Lower leg skin (tissue), 4 donors: ENCODE measurements at regions not wholly inside any gene's neighbourhood (a gene's known extent, or its start where the extent isn't known, plus 50 kb on each side); places are given as distances from the start of the nearest gene placed in this dataset.
"Not testable (repeated sequence)": the region's sequence is repeated elsewhere in the genome, so short reads cannot be mapped to it uniquely, and the experiment has no call there.

ENCODE experiments used
- DNase-seq, 2 donors: peaks; one replicate each; pipeline ENCODE4 v3.0.0-alpha.2; 2019; ENCODE audit warnings: low spot score in 2 of 2
- H3K4me3 ChIP-seq: fragments of 200-600 bp; sonication (generic); 2 replicates; pipeline ENCODE4 v1.5.1; 2017; ENCODE audit warnings: mild to moderate bottlenecking, low read depth; ENCODE audit not compliant: poor library complexity, severe bottlenecking
- POLR2A ChIP-seq, 2 donors: fragments of 450-650 bp; IDR thresholded peaks; one replicate each; pipeline ENCODE4 v1.6.1; 2016 to 2017; ENCODE audit warnings: antibody characterized with exemption in 2 of 2, mild to moderate bottlenecking in 1 of 2, moderate library complexity in 1 of 2
- WGBS, 2 donors: methylation state at CpG; one replicate each; pipeline ENCODE4 v1.1.5; 2018; 5-methylcytosine and 5-hydroxymethylcytosine counted together
- intact Hi-C: fragments of 100-400 bp; cut with DNase I; formaldehyde crosslinking; loops from one replicate; pipeline ENCODE4 v1.15.0; 2023; ENCODE audit warnings: low total_unique reads
- TF ChIP-seq, protein P1 (sequence below), 3 donors: fragments of 450-650 bp; IDR thresholded peaks; one replicate each; pipeline ENCODE4 v1.5.1; 2016; ENCODE audit warnings: antibody characterized with exemption in 3 of 3, mild to moderate bottlenecking in 3 of 3, moderate library complexity in 2 of 3

DNA sequence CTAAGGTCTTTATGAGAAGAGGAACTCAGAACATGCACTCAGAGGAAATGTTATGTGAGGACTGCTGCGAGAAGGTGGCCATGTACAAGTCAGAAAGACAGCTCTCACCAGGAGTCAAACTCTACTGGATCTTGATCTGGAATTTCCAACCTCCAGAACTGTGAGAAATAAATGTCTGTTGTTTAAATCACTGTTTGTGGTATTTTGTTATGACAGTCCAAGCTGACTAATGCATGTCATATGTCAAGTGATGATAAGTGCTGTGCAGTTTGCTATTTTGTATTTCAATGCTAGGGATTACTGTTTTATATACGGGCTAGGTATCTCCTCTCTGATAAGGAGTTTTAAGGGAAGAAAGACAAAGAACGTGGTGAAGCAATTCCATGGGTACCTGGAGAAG, 162.3 kb downstream of the CPEB2 start:
- WGBS, 2 donors: 67 to 75% methylated on average over 3 of the region's 3 CpGs
- TF ChIP-seq POLR2A (IDR thresholded peaks at IDR 0.05): no peak
- TF ChIP-seq, protein P1, sequence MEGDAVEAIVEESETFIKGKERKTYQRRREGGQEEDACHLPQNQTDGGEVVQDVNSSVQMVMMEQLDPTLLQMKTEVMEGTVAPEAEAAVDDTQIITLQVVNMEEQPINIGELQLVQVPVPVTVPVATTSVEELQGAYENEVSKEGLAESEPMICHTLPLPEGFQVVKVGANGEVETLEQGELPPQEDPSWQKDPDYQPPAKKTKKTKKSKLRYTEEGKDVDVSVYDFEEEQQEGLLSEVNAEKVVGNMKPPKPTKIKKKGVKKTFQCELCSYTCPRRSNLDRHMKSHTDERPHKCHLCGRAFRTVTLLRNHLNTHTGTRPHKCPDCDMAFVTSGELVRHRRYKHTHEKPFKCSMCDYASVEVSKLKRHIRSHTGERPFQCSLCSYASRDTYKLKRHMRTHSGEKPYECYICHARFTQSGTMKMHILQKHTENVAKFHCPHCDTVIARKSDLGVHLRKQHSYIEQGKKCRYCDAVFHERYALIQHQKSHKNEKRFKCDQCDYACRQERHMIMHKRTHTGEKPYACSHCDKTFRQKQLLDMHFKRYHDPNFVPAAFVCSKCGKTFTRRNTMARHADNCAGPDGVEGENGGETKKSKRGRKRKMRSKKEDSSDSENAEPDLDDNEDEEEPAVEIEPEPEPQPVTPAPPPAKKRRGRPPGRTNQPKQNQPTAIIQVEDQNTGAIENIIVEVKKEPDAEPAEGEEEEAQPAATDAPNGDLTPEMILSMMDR (IDR thresholded peaks at IDR 0.05): no peak
- no peak overlapping the region for H3K4me3 ChIP-seq
- no peak for DNase-seq
- intact Hi-C loops: no loop called here

DNA sequence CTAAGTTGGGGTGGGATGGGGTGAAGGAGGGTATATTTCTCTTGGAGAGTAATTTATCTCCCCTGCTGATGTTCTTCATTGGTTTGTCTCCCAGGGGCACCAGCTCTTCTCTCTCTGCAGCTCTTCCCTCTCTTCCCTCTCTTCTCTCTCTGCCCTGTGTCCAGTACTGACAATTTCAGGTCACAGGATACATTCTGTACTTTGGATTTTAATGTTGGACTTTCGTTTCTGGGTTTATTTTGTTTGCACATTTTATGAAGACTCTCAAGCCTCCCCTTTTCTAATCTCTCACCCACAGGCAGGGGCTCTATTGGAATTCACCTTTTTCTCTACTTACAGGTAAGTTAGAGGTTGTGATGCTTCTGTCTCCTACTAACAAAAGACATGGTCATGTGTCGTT, 165.5 kb downstream of the CPEB2 start:
- intact Hi-C loops: no loop called here
- H3K4me3 ChIP-seq: no peak overlapping the region
- no peak for DNase-seq
- 57 to 73% methylated on average over 2 of the region's 2 CpGs for WGBS, 2 donors
- TF ChIP-seq, protein P1 (IDR thresholded peaks at IDR 0.05): no peak
- TF ChIP-seq POLR2A (IDR thresholded peaks at IDR 0.05): no peak

GRCh38 chr4:15168759-15169158, 166.5 kb downstream of the CPEB2 start:
- TF ChIP-seq, protein P1 (IDR thresholded peaks at IDR 0.05): no peak
- no peak for TF ChIP-seq POLR2A (IDR thresholded peaks at IDR 0.05)
- DNase-seq: no peak
- H3K4me3 ChIP-seq: no peak overlapping the region
- intact Hi-C loops: no loop called here

DNA sequence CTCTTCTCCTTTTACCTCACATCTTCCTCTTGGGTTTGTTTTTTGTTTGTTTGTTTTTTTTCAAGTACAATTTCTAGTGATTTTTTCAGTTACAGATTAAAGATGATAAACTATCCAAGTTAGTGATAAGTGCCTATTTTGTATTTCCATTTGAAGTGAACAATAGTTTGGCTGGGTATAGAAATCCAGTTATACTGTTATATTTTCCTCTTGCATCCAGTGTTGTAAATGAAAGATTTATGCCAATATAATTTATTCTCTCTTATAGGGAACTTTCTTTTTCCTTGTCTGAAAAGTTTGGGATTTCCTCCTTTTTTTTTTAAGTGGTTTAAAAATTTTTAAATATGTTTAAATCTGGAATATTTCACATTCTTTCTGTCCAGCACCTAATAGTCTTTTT, 169.4 kb downstream of the CPEB2 start:
- no peak overlapping the region for H3K4me3 ChIP-seq
- intact Hi-C loops: no loop called here
- no peak for DNase-seq
- TF ChIP-seq, protein P1 (IDR thresholded peaks at IDR 0.05): no peak
- no peak for TF ChIP-seq POLR2A (IDR thresholded peaks at IDR 0.05)

GRCh38 chr4:15173251-15173650, 171.0 kb downstream of the CPEB2 start:
- DNase-seq: no peak
- 63 to 85% methylated on average over 4 of the region's 4 CpGs for WGBS, 2 donors
- intact Hi-C loops: no loop called here
- H3K4me3 ChIP-seq: no peak overlapping the region
- TF ChIP-seq, protein P1 (IDR thresholded peaks at IDR 0.05): no peak
- no peak for TF ChIP-seq POLR2A (IDR thresholded peaks at IDR 0.05)

DNA sequence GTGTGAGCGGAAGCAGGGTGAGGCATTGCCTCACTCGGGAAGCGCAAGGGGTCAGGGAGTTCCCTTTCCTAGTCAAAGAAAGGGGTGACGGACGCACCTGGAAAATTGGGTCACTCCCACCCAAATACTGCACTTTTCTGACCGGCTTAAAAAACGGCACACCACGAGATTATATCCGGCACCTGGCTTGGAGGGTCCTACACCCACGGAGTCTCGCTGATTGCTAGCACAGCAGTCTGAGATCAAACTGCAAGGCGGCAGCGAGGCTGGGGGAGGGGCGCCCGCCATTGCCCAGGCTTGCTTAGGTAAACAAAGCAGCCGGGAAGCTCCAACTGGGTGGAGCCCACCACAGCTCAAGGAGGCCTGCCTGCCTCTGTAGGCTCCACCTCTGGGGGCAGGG, 171.9 kb downstream of the CPEB2 start:
- intact Hi-C loops, H3K4me3 ChIP-seq, DNase-seq: not testable (repeated sequence)

GRCh38 chr4:15179842-15180241, 177.6 kb downstream of the CPEB2 start:
- intact Hi-C loops, DNase-seq, H3K4me3 ChIP-seq: not testable (repeated sequence)
- WGBS, 2 donors: 92 to 100% methylated on average over 2 of the region's 2 CpGs

More for the DNA sequence above, 171.9 kb downstream of the CPEB2 start:
- WGBS, 2 donors: 57 to 85% methylated on average over 8 to 15 of the region's 16 CpGs
